ENCODE measurements at regions not wholly inside any gene's neighbourhood (a gene's known extent, or its start where the extent isn't known, plus 50 kb on each side); places are given as distances from the start of the nearest gene placed in this dataset.

DNA sequence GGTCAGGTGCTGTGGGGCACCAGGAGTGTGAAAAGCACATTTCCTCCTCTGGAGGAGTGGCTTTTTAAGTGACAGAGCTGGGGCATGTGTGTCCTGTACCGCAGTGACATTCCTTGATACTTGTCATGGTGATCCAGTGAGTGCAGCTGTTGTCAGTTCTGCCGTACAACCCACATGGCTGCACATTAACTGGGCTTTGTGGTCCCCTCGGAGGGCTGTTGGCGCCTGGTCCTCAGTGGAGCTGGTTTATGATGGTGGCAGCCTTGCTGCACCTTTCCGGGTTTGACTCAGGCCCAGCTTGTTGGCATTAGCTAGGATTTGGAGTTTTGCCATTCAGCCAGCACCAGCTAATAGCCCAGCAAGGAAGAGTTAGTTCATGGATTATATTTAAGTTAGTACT is 77.0 kb downstream of the SLC25A47 start:
- DNase-seq = no peak

DNA sequence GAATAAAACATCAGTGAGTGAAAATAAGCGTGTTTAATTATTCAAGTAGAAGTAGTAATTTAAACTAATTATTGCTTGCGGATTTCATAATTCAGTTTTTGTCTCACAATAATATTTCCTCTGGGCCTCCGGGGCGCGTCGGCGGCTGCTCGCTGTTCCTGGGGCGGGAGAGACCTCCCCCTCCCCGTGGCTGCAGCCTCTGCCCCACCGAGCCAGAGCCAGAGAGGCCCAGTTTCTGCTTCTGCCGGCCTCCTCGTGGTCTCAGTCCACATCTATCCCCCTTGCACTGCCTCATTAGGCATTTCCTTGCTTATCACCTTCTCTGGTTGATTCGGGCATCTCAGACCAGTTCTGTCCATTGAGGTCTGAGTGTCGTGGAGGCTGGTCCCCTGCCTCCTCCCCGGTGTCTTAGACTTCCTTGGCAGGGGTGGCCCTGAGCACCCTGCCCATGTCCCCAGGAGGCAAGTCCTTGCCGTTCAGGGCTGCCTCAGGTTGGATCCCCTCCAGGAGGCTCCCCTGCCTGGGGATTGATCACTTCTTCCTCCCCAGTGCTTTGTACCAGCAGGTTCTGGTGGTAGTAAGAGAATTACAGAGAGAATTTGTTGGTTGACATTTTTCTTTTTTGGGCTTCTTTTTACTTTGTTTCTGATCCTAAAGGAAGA is 78.0 kb downstream of the SLC25A47 start:
- no peak for DNase-seq

DNA sequence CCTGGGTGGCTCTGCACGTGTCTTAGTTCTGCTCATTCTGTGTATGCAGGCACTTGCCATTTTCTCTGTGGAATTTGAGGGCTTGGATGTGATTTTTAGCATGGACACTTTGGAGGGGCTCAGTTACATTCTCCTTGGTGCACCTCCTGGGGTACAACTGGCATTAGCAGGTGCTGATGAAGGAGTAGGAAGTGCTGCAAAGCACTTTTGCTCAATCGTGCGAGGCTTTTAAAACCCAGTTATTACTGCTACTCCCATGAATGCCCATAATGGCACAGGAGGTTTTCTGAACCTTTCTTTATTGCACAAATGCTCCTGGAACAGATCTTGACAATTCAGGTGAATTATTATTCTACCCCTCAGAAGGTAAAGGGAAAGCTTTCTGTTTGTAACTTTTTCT is 78.7 kb downstream of the SLC25A47 start:
- no peak for DNase-seq

DNA sequence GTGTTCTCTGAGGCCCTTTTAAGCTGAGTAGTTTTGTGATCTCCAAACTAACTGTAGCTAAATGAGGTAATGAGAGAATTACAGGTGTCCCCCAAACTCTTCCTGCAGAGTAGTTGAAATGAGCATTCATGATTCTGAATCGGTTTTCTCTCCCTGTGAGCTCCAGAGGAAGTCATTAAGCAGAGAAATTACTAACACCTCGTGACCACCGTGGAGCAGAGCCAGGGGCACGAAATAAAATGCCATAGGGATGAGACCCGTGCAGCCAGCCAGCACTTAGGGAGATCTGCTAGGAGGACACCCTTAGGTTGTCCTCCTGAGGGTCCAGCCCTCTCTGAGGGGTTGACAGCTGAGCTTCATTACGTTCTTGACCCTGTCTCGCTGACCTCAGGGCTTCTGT is 79.5 kb downstream of the SLC25A47 start:
- no peak for DNase-seq

DNA sequence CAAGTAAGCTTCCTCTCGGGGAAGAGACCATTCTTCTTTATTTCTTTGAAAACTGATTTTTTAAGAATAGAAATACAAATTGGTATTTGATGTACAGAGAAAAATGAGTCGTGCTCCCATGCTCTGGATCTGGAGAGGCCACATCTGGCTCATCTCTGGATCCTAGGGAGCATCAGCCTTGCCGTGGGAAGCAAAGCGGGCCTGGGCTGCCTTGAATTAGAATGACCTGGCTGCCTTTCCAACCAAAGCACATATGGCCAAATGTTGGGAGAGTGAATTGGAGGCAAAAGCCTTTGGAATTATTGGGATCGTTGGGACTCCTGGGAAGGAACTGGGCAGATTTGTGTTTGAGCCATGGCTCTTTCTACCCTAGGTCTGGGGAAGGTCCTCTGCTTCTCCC is 80.0 kb downstream of the SLC25A47 start:
- DNase-seq = no peak

DNA sequence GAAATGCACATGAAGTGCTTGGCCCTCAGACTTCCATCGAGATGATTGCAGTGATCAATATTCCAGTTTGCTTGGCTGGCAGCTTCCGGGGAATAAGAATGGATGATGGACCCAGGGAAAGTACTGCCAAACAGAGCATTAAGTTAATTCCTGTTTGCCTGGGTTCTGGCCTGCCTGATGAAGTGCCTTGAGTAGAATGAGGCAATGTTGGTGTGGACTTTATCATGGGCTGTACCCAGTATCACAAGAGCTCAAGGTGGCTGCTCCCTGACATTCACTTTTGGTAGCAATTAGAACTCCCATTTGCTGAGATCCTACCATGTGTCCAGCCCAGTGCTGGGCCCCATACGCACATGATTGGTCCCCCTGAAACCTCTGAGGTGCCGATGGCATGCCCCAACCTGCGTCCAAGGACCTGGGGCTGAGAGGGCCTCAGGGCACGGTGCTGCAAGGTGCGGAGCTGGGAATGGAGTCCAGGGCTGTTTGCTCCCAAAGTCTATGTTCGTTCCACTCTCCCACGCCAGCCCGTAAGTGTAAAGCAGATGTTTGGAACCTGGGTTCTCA is 80.7 kb downstream of the SLC25A47 start:
- no peak for DNase-seq

DNA sequence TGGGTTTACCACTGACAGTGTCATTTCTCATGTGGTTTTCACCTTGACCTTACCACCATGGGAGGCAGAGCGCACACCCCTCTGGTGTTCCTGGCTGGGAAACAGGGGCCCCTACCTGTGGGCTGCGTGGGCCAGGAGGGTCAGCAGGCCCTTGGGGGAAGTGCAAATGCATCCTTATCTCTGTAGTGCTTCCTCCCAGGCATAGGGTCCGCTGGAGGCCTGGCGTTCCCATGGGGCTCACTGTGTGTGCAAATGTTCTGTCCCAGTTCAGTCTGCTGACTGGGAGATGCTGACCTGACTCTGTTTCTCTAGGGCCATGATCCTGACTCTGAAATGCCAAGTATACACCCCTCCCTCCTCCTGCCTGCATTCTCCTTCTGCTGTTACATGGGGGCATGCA is 81.3 kb downstream of the SLC25A47 start:
- no peak for DNase-seq

DNA sequence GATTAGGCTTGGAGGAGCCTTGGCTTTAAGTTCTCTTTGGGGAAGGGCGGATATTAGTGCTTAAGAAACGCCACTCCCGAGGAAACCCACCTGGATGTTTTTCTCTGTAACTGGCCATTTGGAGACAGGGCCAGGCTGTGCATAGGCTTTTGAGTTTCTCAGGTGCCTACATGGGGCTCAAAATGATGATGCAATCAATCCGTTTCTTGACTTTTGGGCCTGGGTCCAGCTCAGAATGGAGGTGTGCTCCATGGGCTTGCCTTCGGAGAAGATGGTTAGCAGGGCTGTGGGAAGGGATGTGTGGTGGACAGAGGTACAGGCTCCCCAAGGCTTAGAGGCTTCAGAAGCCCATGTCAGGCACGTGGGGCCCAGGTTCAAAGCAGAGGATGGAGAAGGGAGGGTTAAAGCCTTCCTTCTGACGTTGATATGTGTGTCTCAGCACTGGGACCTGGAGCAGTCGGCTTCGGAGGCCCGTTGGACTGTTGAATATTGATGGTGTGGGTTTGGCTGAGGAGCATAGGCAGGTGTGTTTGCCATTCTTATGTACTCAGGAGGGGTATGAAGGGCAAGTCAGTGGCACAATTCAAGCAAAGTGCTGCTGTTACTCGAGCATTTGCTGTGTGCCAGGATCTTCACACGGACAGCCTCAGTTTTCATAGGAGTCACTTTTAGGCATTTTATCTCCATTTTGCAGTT is 82.8 kb downstream of the SLC25A47 start:
- no peak for DNase-seq

DNA sequence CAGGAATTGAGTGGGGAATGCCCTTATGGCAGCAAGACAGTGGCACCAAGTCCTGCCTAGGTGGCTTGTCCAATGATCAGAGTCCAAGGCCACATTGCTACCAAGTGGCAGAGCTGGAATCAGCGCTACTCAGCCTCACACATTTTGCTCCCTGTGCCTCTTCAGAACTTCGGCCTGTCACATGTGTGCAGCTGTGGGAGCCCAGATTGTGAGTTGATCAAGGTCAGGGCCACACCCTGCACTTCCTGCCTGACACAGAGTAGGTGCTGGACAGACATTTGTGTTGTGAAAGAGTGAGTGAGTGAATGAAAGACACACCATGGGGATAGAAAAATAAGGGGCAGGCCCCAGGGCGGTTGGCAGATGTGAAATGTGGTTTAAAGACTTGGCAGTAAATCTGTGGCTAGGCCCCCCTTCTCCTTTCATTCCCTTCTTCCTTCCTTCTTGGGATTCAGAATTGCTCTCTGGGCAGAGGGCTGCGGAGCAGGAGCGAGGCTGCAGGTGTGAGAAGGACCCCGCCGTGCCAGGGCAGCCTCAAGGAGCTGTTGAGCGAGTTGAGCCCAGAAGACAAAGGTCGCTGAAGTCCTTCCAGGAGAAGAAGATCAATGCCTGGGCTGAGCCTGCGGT is 83.5 kb downstream of the SLC25A47 start:
- DNase-seq = peak; percentile 8

DNA sequence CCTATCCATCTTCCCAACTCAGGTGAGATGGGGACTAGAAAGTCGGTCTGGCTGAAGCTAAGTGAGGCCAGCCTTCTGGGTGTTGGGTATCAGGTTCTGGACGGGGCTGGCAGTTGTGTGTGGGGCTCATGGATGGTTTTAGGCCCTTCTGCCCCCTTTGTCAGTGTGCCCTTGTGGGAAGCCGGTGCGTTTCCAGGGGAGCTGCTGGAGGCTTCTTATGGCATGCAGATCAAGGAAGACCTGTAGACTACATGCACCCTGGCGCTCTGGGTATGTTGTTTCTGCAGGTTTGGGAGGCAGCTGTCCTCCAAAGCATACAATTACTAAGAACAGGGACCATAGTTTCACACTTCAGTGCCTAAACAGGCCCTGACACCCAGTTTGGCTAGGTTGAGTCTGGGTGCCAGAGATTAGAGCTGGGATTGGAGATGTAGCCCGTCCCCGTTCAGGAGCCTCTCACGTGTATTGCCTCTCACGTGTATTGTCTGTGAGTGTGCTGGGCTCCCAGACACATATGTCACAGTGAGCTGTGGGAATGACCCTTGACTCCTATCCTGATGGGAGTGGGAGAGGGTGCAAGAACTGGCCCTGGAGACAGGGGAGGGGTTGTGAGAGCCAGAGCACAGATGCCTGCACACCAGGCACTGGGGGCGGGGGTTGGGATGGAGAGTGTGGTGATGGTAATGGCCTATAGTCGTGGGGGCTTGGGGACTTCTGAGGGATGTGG is 84.4 kb downstream of the SLC25A47 start:
- DNase-seq = no peak

DNA sequence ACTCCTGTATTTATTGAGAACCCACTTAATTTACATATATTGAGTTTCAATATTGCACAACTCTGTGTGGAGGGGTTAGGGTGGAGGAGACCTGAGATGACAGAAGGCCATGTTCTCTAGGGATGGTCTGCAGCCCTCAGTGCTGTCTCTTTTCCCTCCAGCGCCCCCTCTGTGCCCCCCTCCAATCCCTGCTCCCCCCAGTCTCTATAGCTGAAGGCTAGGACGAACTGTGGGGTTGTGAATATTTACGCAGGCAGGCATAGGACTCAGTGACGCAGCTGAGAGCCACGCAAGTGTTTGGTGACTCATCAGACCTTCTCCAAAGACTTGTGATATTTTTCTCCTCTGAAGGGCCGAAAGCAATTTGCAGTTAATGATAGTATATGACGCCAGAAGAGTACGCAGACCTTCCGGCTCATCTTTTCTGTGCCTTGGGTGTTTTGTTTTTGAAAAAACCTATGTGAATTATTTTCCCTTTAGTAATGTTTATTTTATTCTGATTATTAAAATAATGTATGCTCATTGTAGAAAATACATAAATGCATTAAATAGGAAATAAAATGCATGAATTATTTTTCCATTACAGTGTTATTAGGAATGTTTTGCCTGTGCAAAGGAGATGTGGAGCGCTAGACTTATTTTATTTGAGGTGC is 85.3 kb downstream of the SLC25A47 start:
- DNase-seq = no peak

DNA sequence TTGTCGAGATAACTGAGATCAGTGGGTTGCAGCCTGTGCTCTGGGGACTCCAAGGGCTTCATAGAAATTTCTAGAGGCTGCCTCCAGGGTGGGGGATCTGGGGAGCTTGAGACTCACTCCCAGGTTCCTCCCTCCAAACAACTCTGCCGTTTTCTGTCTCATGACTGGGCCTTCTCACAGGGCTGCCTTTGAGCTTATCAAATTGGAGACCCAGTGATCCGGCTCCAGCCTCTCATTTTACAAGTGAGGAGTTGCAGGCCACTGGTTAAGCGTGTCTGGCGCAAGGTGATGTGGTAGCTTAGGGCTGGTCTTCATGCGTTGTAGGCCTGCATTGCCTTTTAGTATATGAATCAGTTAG is 85.8 kb downstream of the SLC25A47 start:
- no peak for DNase-seq

DNA sequence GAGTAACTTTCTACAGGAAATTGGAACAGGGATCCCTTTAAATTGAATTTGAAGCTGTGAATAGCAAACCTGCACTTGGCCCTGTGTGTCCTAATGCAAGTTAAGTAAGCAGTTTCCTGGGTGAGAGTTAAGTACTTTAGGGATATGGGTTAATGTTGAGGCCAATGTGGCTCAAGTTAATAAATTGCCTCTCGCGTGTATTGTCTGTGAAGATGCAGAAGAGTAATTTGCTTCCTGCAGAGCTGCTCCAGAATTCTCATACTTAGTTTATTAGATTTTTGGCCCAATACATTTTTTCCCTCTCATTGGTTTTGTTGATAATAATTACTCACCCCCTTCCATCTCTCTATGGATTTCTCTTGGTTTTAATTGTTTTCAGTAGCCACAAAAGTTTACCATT is 86.5 kb downstream of the SLC25A47 start:
- DNase-seq = no peak

DNA sequence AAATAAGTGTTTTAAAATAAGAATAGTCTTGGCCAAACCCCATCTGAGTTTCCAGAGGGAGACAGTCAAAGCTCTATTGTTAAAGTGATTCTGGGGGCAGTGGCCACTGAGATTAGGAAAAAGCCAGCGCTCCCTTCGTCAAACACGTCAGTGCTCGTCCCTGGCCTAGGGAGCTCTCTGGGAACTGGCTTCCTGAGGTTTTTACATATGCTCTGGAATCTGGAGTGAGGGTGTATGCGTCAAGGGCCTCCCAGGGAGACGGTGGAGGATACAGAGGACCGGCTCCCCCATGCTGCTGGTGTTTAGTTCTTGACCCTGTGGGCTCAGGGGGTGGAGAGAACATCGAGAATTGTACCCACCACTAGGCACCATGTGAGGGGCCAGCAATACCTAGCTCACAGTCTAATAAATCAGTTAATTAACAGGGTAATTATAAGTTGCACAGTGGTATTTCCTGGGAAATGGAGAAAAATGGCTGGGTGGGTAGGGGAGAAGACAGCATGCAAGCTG is 87.0 kb downstream of the SLC25A47 start:
- no peak for DNase-seq

DNA sequence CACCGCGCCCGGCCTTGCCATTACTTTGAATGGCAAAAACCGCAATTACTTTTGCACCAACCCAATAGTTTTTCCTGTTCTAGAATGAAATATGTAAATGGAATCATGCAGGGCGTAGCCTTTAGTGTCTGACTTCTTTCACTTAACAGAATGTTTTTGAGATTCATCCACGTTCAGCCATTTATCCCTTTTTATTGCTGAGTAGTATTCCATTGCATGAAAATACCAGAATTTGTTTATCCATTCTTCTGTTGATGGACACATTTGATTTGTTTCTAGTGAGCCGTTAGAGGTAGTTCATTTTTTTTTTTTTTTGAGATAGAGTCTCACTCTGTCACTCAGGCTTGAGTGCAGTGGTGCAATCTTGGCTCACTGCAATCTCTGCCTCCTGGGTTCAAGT is 90.6 kb downstream of the SLC25A47 start:
- no peak for DNase-seq

DNA sequence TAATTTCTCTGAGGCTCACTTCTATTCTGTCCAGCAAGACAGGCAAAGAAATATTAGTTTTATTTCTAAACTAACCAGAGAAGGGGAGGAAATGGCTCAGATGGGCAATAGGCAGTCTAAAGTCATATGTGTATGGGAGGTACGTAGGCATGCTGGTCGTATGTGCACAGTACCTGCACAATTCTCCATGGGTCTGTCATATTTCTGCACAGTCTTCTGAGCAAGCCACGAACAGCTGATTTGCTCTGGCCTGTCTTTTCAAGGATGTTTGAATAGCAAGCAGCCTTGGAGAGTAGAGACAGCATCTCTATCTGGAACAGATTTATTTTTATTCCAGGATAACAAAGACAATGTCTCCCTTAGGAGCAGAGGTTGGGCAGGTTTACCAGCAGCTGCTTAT is 92.1 kb downstream of the SLC25A47 start:
- no peak for DNase-seq

DNA sequence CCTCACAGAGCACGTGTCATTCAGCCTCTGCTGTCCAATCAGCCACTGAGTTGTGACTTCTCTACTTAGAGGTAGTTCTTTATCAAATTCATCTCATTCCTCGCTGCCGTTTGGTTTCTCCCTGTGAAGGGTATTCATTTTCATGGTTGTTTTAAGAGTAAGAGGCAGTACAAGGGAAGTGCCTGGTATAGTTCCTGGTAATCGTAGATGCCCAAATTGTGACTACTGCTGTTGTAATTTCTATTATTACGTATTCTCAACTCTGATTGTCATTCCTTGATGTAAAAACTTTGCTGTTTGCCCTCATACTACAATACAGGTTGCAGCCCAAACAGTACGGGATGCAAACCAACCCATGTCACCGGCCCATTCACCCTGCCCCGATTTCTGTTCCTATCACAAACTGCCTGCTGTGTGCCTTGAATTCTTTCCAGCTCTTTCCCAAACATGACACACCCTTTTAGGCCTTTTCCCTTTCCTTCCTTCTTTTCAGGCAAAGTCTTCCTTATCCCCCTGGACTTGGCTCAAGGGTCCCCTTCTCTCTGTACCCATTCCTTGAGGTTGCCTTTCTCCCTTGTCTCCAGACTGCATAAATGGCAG is 93.0 kb downstream of the SLC25A47 start:
- no peak for DNase-seq

DNA sequence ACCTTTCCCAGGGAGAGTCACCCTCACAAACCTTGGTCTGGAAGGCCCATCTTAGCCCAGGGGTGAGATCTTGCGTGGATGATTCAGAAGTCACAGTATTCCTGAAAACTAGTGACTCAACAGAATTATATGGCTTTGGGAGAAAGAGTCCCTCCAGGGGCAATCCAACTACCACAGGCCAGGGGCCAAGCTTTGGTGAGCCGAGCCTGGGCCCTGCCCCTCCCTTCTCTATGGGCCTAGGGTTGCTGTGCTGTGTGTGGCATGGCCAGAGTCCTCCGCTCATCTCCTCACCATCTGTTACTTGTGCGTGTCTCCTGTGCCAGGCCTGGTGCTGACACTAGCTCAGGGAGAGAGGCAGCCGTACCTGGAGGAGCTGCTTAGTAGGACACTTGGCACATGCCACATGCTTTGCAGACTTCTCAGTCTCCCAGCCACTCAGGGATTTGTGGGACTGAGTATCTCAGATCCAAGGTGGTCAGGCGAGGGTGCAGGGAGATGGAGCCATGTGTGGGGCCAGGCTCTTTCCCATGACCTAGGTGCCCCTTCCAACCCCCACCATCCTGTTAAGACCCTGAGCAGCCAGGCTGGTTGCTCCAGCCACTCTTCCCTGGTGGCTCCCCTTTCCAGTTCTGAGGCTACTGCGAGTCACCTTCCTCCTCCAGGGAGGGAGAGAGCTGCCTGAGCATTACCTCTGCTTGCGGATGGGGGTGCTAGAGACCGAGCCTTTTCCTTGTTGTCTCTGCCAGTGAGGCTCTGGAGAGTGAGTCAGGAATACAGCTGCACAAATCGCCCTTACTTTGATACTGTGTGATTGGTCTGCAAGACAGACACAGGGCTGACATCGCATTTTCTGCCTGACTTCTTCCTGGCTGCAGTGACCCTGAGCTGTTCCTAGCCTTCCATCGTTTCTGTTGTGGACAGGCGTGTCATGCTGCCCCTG is 94.1 kb downstream of the SLC25A47 start:
- no peak for DNase-seq

DNA sequence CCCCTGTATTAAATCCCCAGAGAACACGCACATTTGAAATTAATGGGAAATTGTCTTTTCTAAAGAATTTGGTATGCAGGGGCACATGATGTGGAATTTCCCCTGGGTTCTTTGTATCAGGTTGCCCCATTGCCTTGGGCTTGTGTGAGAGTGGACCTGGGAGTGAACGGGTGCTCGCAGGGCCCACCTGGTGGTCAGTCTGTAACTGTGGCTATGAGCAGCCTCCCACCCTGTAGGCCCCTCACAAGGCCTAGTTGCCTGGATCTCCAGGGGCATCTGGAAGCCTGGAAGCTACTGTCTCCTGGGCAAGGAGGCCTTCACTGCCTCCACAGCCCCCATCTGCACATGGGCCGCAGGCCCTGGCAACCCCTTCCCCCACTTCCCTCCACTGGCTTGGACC is 96.7 kb downstream of the SLC25A47 start:
- no peak for DNase-seq

DNA sequence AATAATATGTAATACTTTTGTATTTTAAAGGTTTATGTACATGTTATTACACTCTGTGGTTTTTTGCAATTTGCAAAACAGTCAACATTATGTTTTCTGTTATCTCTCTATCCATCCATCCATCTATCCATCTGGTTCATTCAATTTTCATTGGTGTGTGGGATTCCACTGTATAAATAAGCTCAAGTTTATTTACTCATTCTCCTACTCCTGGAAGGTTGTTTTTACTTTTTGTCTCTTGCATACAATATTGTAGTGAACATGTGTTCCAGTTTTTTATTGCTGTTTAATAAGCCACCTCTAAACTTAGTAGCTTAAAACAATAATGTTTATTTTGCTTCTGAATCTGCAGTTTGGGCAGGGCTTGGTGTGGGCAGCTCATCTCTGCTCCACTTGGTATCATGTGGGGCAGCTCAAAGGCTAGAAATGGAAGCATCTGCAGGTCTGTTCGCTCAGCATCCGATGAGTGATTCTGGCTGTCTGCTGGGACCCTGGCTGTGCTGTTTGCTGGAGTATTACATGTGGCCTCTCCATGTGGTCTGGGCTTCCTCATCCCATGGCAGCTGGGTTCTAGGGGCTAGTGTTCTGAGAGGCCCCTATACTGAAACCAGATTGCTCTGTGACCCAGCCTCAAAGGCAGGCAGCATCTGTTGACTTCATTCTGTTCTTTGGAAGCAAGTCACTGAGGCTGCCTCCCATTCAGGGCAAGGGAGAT is 98.8 kb downstream of the SLC25A47 start:
- DNase-seq = no peak
